HT1080 (cell line): ENCODE measurements at regions not wholly inside any gene's neighbourhood (a gene's known extent, or its start where the extent isn't known, plus 50 kb on each side); places are given as distances from the start of the nearest gene placed in this dataset.
"Not testable (repeated sequence)": the region's sequence is repeated elsewhere in the genome, so short reads cannot be mapped to it uniquely, and the experiment has no call there.

ENCODE experiments used
- DNase-seq: peaks from one replicate; pipeline ENCODE4 v3.0.0-alpha.2; 2015; ENCODE audit warnings: low read depth

GRCh38 chr21:34271189-34271851, 92.5 kb upstream of the KCNE2 start:
- no peak for DNase-seq

- no peak for DNase-seq
Measured at GRCh38 chr21:34272321-34272720, 91.5 kb upstream of the KCNE2 start.

GRCh38 chr21:34274001-34274400, 89.8 kb upstream of the KCNE2 start:
- DNase-seq, result peak; percentile 71

- DNase-seq, result peak; percentile 60
Measured at GRCh38 chr21:34276711-34277425, 86.9 kb upstream of the KCNE2 start.

- DNase-seq, result no peak
Measured at GRCh38 chr21:34278451-34278850, 85.4 kb upstream of the KCNE2 start.

- DNase-seq, result no peak
Measured at GRCh38 chr21:34279285-34279684, 84.5 kb upstream of the KCNE2 start.

GRCh38 chr21:34279883-34280282, 83.9 kb upstream of the KCNE2 start:
- DNase-seq, result no peak

- no peak for DNase-seq
Measured at GRCh38 chr21:34280389-34280795, 83.4 kb upstream of the KCNE2 start.

GRCh38 chr21:34280959-34281358, 82.8 kb upstream of the KCNE2 start:
- DNase-seq, result no peak

GRCh38 chr21:34282223-34282622, 81.6 kb upstream of the KCNE2 start:
- DNase-seq, result peak; percentile 75

- DNase-seq, result no peak
Measured at GRCh38 chr21:34284666-34285065, 79.1 kb upstream of the KCNE2 start.

GRCh38 chr21:34288042-34288441, 75.8 kb upstream of the KCNE2 start:
- DNase-seq, result not testable (repeated sequence)

GRCh38 chr21:34289856-34290255, 74.0 kb upstream of the KCNE2 start:
- no peak for DNase-seq

GRCh38 chr21:34296878-34297277, 66.9 kb upstream of the KCNE2 start:
- no peak for DNase-seq

GRCh38 chr21:34298534-34299167, 65.2 kb upstream of the KCNE2 start:
- DNase-seq, result no peak

- no peak for DNase-seq
Measured at GRCh38 chr21:34299168-34299539, 64.7 kb upstream of the KCNE2 start.

GRCh38 chr21:34302521-34302920, 61.3 kb upstream of the KCNE2 start:
- DNase-seq, result no peak

- DNase-seq, result no peak
Measured at GRCh38 chr21:34305605-34306604, 57.9 kb upstream of the KCNE2 start.

GRCh38 chr21:34307991-34308532, 55.7 kb upstream of the KCNE2 start:
- DNase-seq, result peak; percentile 24

- DNase-seq, result no peak
Measured at GRCh38 chr21:34311561-34312330, 52.1 kb upstream of the KCNE2 start.
